GM18505 (cell line): ENCODE measurements at regions not wholly inside any gene's neighbourhood (a gene's known extent, or its start where the extent isn't known, plus 50 kb on each side); places are given as distances from the start of the nearest gene placed in this dataset.

Experiments
- ATAC-seq: cut with Tn5 transposase; IDR thresholded peaks from one replicate; pipeline ENCODE4 v1.9.1; 2021; ENCODE audit not compliant: unreplicated experiment
- POLR2A ChIP-seq: IDR thresholded peaks from 4 replicates; pipeline ENCODE4 v1.6.1; 2011; ENCODE audit warnings: borderline replicate concordance; ENCODE audit not compliant: insufficient read depth, insufficient read length; ENCODE audit errors: extremely low read depth

DNA sequence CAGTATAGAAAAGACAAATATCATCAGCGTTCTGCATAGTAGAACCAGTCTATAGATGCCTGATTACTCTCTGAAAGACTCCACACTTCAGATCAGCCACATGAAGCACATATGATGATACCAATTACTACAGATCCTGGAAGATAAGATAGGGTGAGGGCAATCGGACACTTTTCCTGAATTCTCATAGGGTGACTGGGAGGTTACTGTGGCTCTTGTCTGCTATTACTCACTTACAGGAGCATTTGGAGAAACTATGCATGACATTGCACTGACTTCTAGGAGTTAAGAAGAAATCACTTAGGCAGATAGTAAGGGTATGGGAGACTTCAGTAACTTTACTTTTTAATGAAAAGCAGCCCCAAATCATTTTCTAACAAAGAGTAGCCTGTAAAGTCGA lies 1140.9 kb downstream of the XPNPEP1 start:
- ATAC-seq: no peak
- TF ChIP-seq POLR2A: no peak

GRCh38 chr10:108779501-108779900 lies 1143.8 kb downstream of the XPNPEP1 start:
- TF ChIP-seq POLR2A: no peak
- ATAC-seq: no peak

DNA sequence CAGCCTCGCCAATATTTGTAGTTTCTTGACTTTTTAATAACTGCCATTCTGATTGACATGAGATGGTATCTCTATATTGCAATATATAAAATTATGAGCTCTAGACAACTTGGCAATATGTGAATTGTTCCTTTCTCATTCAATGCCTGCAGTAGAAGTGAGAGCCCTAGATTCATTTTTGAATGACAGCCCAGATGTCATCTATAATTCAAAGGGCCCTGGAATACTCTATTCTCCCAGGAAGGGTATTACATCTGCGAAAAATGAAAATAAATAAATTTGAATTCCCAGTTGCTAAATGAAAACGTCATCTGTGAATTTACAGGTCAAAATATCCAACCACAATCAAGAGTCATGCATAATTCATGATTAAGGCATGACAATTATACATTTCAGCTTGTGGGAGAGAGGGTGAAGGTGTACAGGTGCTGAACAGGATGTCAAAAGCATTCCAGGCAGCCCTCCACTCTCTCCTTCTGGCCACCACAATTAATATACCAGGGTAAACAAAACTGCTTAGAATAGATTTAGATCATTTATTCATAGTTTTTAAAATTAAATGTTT lies 1147.3 kb downstream of the XPNPEP1 start:
- ATAC-seq: no peak
- no peak for TF ChIP-seq POLR2A

DNA sequence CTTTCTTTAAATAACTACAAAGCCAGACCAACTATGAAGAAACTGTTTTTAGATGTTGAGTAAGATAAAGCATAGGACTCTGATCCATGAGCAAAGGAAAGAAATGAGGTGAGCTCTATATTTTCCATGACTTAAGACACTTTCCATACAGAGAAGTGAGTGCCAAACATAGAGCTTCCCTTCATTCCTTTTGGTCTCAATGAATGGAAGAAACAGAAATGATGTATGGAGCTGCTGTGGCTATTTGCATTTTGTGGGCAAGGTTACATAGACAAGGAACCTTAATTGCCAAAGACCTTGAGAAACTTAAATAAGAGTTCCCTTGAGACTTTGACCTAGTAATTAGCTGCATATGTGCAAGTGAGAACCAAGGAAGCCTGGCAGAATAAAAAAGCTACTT lies 1152.2 kb downstream of the XPNPEP1 start:
- TF ChIP-seq POLR2A: no peak
- ATAC-seq: no peak

DNA sequence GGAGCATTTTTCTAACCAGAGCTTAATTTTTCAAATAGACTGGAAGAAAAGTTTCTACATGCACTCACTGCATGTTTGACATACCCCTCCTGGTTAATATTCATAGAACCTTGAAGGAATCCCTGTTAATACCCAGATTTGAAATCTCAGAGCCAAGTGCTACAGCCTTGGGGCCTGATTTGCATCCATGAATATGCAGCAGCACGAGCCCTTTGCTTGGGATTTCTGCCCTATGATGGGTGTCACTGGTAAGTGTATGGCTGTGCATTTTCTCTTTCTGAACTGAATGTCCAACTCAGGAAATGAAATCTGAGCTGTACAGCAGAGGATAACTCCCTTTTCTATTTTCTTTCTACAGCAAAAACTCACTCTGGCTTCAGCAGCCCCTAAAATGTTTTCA lies 1157.5 kb downstream of the XPNPEP1 start:
- TF ChIP-seq POLR2A: no peak
- no peak for ATAC-seq

GRCh38 chr10:108757946-108758345 lies 1165.4 kb downstream of the XPNPEP1 start:
- ATAC-seq: no peak
- TF ChIP-seq POLR2A: no peak

GRCh38 chr10:108755646-108756045 lies 1167.7 kb downstream of the XPNPEP1 start:
- TF ChIP-seq POLR2A: no peak
- no peak for ATAC-seq

DNA sequence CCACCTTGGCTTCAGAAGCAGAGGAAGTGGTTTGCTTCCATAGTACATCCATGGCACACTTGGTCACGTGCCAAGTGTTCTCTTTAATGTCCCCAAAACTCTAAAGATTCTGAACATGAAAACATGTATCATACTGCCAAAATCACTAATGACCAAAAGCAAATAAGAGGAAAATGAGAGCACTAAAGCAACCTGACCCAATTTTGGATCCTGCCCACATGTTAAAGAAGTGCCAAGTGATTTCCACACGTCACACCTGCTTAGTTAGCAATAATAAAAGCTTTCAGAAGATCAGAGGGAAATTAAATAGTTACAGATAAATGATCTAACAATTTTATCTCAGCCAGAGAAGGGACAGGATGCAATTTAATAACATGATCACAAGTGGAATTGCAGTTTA lies 1170.0 kb downstream of the XPNPEP1 start:
- no peak for TF ChIP-seq POLR2A
- ATAC-seq: no peak

DNA sequence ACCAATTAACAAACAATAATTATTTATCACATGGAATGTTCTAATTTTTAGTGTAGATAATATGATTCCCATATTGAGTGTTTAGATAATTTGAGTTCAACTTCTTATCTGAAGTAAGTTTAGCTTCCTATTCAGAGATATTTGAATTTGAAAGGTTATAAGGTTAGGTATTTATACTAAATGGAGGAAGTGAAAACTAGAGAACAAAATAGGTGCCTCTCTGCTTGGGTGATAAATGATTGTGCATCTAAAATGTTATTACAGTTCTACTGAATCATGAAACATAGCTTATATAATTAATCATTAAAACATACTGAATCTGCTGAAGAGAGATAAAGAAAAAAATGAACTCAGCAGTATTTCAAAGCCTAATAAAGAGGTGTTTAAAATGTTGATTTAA lies 1174.3 kb downstream of the XPNPEP1 start:
- peak; percentile 67 for ATAC-seq
- TF ChIP-seq POLR2A: no peak

- no peak for TF ChIP-seq POLR2A
- no peak for ATAC-seq
These were observed 1187.2 kb downstream of the XPNPEP1 start for GRCh38 chr10:108736111-108736510.

- no peak for ATAC-seq
- TF ChIP-seq POLR2A: no peak
These were observed 1187.9 kb downstream of the XPNPEP1 start for GRCh38 chr10:108735380-108735779.

DNA sequence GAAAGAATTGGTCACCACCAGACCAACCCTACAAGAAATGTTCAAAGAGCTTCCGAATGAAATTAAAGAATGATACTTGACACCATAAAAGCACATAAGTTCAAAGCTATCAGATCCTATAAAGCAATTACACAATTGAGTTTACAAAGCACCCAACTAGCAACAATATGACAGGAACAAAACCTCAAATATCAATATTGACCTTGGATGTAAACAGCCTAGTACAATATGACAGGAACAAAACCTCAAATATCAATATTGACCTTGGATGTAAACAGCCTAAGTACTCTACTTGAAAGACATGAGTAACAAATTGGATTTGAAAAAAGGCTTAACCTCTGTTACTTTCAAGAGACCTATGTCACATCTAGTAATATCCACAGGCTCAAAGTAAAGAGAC lies 1201.4 kb downstream of the XPNPEP1 start:
- ATAC-seq: no peak
- TF ChIP-seq POLR2A: no peak

DNA sequence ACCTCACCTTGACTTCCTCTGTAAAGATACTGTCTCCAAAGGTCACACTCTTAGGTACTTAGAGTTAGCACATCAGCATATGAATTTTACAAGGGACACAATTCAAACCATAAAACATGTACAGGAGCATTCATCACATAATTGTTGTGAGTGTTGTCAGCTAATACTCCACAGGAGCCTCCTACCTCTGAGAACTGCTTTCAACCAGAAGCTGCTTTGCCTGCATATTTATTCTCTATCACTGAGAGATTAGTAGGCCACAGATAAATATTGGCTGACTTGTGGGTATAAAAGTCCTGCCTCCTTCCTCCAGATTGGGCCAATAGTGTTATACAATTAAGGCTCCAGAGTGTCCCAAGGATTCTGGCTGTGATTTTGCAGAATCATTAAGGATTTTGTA lies 1207.0 kb downstream of the XPNPEP1 start:
- no peak for TF ChIP-seq POLR2A
- ATAC-seq: no peak

DNA sequence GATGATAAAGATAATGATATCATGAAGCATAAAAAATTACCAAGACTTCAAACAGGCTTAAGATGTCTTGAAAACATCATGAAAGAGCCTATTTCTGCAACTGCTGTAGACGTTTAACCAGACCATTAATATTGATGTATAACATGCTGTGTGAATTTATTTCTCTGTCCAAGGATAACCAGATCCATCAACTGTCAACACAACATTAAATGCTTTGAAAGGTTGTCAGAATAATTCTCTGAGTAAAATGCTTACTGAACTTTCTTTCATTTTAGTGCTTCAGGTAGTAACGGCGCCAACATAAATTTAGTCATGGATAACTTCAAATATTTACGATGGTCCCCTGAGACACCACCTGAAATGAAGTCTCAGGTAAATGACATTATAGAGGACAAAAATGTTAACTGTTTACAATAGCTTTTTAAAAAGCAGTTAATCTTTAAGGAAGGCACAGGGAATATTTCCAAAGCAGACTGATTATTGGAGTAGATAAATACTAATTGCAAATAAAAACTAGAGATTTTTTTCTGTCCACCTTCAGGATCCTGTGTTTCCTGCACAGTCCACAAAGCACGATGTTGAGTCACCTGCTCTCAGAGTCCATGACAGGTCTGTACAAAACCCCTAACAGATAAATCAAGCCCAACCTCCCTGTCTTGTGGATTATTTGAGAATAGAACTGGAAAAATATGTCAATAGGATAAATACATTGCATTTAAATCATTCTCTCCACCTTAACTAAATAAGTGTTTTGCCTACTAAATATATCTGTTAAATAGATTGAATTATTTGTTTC lies 1213.2 kb downstream of the XPNPEP1 start:
- ATAC-seq: no peak
- no peak for TF ChIP-seq POLR2A

DNA sequence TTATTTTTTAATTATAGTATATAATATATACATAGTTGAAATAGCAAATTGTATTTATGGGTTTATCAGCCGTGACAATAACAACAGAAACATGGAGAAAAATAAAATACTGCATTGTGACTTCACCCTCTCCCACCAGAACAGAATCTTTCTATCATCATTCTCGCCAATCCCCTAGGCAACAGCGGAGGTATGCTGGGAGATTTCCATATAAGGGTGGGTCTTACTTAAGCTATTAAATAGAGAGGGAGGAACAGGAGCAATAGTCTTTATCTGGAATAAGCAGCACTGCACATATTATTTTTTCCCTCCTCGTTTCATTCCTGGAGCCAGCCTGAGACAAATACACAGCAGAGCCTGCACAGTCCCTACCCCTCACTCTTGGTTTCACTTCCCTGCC lies 1214.9 kb downstream of the XPNPEP1 start:
- no peak for TF ChIP-seq POLR2A
- ATAC-seq: no peak

GRCh38 chr10:108696792-108697477 lies 1226.4 kb downstream of the XPNPEP1 start:
- TF ChIP-seq POLR2A: no peak
- peak; percentile 87 for ATAC-seq
